ENCODE measurements at regions not wholly inside any gene's neighbourhood (a gene's known extent, or its start where the extent isn't known, plus 50 kb on each side); places are given as distances from the start of the nearest gene placed in this dataset.

DNA sequence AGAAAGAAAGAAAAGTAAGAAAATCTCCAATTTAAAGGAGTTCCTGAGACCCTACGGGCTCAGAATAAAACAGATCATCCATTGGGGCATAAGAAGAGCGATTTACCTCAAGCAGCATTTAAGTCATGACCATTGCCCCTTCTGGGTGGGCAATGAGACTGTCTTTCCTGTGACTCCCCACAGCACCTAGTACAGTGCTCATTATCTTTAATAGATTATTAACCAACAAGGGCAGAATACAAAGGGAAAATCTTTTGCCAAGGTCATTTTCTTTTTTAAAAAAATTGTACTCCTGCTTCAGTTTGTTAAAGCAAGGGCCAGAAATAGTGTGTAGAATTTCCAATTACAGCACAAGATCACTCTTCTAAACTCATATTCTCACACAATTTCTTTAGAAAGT, 443.3 kb upstream of the AGTR1 start:
- no peak for TF ChIP-seq CTCF (conservative IDR thresholded peaks at IDR 0.05; ENCODE audit: low read depth, low read length)
- TF ChIP-seq POLR2A (IDR thresholded peaks at IDR 0.05; ENCODE audit: low read depth, low read length) = no peak
- TF ChIP-seq BHLHE40 (IDR thresholded peaks at IDR 0.05; ENCODE audit: low read depth, low read length) = no peak
- no peak for TF ChIP-seq RCOR1 (IDR thresholded peaks at IDR 0.05; ENCODE audit: insufficient replicate concordance, low read length)
- no peak for TF ChIP-seq CHD1 (IDR thresholded peaks at IDR 0.05; ENCODE audit: low read depth, low read length)
- no peak for TF ChIP-seq FOS (IDR thresholded peaks at IDR 0.05; ENCODE audit: low read depth, low read length)
- TF ChIP-seq MXI1 (IDR thresholded peaks at IDR 0.05; ENCODE audit: borderline replicate concordance, low read depth, low read length) = no peak
- TF ChIP-seq MAZ (IDR thresholded peaks at IDR 0.05; ENCODE audit: borderline replicate concordance, low read depth, low read length) = no peak
- TF ChIP-seq RFX5 (IDR thresholded peaks at IDR 0.05; ENCODE audit: low read depth, low read length) = no peak
- TF ChIP-seq MAFK (IDR thresholded peaks at IDR 0.05; ENCODE audit: low read depth, low read length) = no peak
- TF ChIP-seq USF2 (IDR thresholded peaks at IDR 0.05; ENCODE audit: low read depth, low read length) = no peak
- no peak for TF ChIP-seq RAD21 (IDR thresholded peaks at IDR 0.05; ENCODE audit: low read length)
- no peak for TF ChIP-seq CEBPB (IDR thresholded peaks at IDR 0.05; ENCODE audit: low read depth, low read length)
- TF ChIP-seq SMC3 (IDR thresholded peaks at IDR 0.05; ENCODE audit: low read depth, low read length) = no peak

Measured in IMR-90 (cell line).